PC-3 (cell line): ENCODE measurements at regions not wholly inside any gene's neighbourhood (a gene's known extent, or its start where the extent isn't known, plus 50 kb on each side); places are given as distances from the start of the nearest gene placed in this dataset.
A peak's percentile ranks its signal among the peaks of the same experiment; 100 is the strongest.

Experiments used
- ATAC-seq: fragments of 200-7000 bp; cut with Tn5 transposase; 2 replicates; pipeline ENCODE4 v1.9.1; 2020; ENCODE audit warnings: mild to moderate bottlenecking, moderate library complexity
- BruUV-seq: library from RNA; stranded (reverse); fragments of 400-500 nt; replicated peaks from 2 replicates; lab custom pipeline; 2021; lab: Mats Ljungman, UMichigan
- CTCF ChIA-PET: fragments of 300-600 bp; sonication (Branson Sonifier 250); formaldehyde crosslinking; loops from one replicate; lab custom pipeline; 2022; ENCODE audit warnings: antibody characterized with exemption; lab: Charles Lee
- POLR2A ChIA-PET: fragments of 300-600 bp; sonication (Branson Sonifier 250); formaldehyde crosslinking; loops from one replicate; lab custom pipeline; 2022; ENCODE audit warnings: antibody characterized with exemption; ENCODE audit not compliant: unreplicated experiment; lab: Charles Lee
- DNase-seq: peaks from one replicate; pipeline ENCODE4 v3.0.0-alpha.2; 2015
- H2AFZ ChIP-seq: fragments of 300-600 bp; sonication (generic); 2 replicates; pipeline ENCODE4 v1.6.0; 2016; ENCODE audit warnings: antibody characterized with exemption, low read length
- H3F3A ChIP-seq: fragments of 300-600 bp; sonication (generic); one replicate; pipeline ENCODE4 v1.6.0; 2017; ENCODE audit warnings: antibody characterized with exemption, low read length, control low read depth, mild to moderate bottlenecking; ENCODE audit not compliant: unreplicated experiment
- H3K27ac ChIP-seq: fragments of 300-600 bp; sonication (generic); 2 replicates; pipeline ENCODE4 v1.5.1; 2016; ENCODE audit warnings: mild to moderate bottlenecking, low read length
- H3K27me3 ChIP-seq: fragments of 300-600 bp; sonication (generic); 2 replicates; pipeline ENCODE4 v1.6.1; 2016; ENCODE audit warnings: low read length, mixed read lengths
- H3K36me3 ChIP-seq: fragments of 300-600 bp; sonication (generic); 2 replicates; pipeline ENCODE4 v1.6.1; 2016; ENCODE audit warnings: low read depth, mixed run types, low read length, mixed read lengths
- H3K4me1 ChIP-seq: fragments of 300-600 bp; sonication (generic); 2 replicates; pipeline ENCODE4 v1.5.1; 2016; ENCODE audit warnings: low read length; ENCODE audit not compliant: insufficient read depth
- H3K4me2 ChIP-seq: fragments of 300-600 bp; sonication (generic); 2 replicates; pipeline ENCODE4 v1.6.0; 2016; ENCODE audit warnings: low read length
- H3K4me3 ChIP-seq: fragments of 300-600 bp; sonication (generic); 2 replicates; pipeline ENCODE4 v1.5.1; 2016; ENCODE audit warnings: mild to moderate bottlenecking, low read length, mixed read lengths
- H3K79me2 ChIP-seq: fragments of 300-600 bp; sonication (generic); 2 replicates; pipeline ENCODE4 v1.6.1; 2017; ENCODE audit warnings: low read length, mixed read lengths
- H3K9ac ChIP-seq: fragments of 300-600 bp; sonication (generic); 2 replicates; pipeline ENCODE4 v1.6.0; 2016; ENCODE audit warnings: mild to moderate bottlenecking, low read length
- H3K9me2 ChIP-seq: fragments of 300-600 bp; sonication (generic); replicated peaks from 2 replicates; pipeline ENCODE4 v1.6.1; 2016; ENCODE audit warnings: mixed run types, low read length, mixed read lengths
- H3K9me3 ChIP-seq: fragments of 300-600 bp; sonication (generic); 2 replicates; pipeline ENCODE4 v1.6.1; 2016; ENCODE audit warnings: low read length, mixed read lengths
- H4K20me1 ChIP-seq: fragments of 300-600 bp; sonication (generic); 2 replicates; pipeline ENCODE4 v1.6.1; 2016; ENCODE audit warnings: low read length, mixed read lengths
- EZH2 ChIP-seq: fragments of 300-600 bp; sonication (generic); IDR thresholded peaks from one replicate; pipeline ENCODE4 v1.6.1; 2017; ENCODE audit warnings: antibody characterized with exemption, mild to moderate bottlenecking, low read length; ENCODE audit not compliant: unreplicated experiment
- EZH2phosphoT487 ChIP-seq: fragments of 300-600 bp; sonication (generic); IDR thresholded peaks from 2 replicates; pipeline ENCODE4 v1.6.1; 2018; ENCODE audit warnings: mild to moderate bottlenecking, antibody characterized with exemption, low read length, borderline replicate concordance
- intact Hi-C: fragments of 100-400 bp; cut with micrococcal nuclease; formaldehyde crosslinking; loops from 2 replicates; pipeline ENCODE4 v1.9.0; 2023
- TF ChIP-seq, protein P1 (sequence below): fragments of 300-600 bp; sonication (generic); conservative IDR thresholded peaks from 2 replicates; pipeline ENCODE4 v1.5.1; 2017; ENCODE audit warnings: antibody characterized with exemption, low read depth, mild to moderate bottlenecking, low read length

DNA sequence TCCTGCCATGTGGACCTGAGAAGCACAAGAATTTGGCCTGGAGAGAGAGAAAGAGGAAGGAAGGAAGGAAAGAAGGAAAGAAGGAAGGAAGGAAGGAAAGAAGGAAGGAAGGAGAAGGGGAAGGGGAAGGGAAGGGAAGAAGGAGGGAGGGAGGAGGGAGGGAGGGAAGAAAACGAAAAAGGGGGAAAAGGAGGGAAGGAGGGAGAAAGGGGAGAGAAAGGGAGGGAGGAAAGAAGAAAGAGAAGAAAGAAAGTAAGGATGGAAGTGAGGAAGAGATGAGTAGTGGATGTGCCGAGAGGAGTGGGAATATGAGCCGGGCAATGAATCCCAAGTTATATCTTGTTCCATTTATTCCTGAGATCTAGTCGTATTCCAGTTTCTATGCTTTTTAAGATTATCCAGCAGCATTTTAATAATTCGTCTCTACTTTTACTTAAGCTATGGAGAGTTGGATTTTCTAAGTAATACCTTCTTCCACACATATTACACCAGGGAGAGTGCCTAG lies 247.8 kb downstream of the TDRD15 start:
- DNase-seq (no peak), ATAC-seq (no peak)
- Histone ChIP-seq H3F3A (no peaks in the 10 kb centered on the region), H3K9me2 (no peaks in the 10 kb centered on the region), H3K27ac (no peak overlapping the region), H3K4me1 (no peaks in the 10 kb centered on the region), H3K9ac (no peak overlapping the region), H3K79me2 (no peaks in the 10 kb centered on the region), H4K20me1 (no peaks in the 10 kb centered on the region), H3K36me3 (no peaks in the 10 kb centered on the region), H3K27me3 (no peaks in the 10 kb centered on the region), H3K9me3 (no peaks in the 10 kb centered on the region), H2AFZ (no peak overlapping the region), H3K4me2 (no peak overlapping the region), H3K4me3 (no peak overlapping the region)
- intact Hi-C loops, result no loop called here
- no TSS peak for BruUV-seq
- CTCF ChIA-PET, result no interaction called here
- POLR2A ChIA-PET, result no interaction called here
- TF ChIP-seq, protein P1, sequence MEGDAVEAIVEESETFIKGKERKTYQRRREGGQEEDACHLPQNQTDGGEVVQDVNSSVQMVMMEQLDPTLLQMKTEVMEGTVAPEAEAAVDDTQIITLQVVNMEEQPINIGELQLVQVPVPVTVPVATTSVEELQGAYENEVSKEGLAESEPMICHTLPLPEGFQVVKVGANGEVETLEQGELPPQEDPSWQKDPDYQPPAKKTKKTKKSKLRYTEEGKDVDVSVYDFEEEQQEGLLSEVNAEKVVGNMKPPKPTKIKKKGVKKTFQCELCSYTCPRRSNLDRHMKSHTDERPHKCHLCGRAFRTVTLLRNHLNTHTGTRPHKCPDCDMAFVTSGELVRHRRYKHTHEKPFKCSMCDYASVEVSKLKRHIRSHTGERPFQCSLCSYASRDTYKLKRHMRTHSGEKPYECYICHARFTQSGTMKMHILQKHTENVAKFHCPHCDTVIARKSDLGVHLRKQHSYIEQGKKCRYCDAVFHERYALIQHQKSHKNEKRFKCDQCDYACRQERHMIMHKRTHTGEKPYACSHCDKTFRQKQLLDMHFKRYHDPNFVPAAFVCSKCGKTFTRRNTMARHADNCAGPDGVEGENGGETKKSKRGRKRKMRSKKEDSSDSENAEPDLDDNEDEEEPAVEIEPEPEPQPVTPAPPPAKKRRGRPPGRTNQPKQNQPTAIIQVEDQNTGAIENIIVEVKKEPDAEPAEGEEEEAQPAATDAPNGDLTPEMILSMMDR, result no peak
- no peak for TF ChIP-seq EZH2phosphoT487

DNA sequence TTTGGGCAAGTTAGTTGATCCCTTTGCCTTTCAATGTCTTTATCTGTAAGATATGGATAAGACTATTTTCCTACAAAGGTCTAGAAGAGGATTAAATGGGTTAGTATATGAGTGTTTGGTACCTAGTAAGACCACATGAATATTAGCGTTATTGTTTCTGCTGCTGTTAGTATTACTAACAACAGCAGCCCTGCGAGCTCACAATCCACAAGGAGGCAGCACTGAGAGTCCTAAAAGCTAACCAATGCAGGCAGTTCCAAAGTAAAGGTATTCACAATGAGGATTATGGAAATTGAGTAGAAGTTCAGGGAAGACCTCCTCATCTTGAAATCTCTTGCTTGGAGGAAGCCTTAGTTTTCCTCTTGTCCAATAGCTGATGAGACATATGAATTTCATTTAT lies 248.9 kb downstream of the TDRD15 start:
- DNase-seq, result peak; percentile 17
- H3K27ac ChIP-seq, result no peak overlapping the region
- intact Hi-C loops, result no loop called here
- no peak overlapping the region for H2AFZ ChIP-seq
- ChIA-PET CTCF (no interaction called here), POLR2A (no interaction called here)
- H3K36me3 ChIP-seq, result no peaks in the 10 kb centered on the region
- no peak overlapping the region for H3K9ac ChIP-seq
- no peaks in the 10 kb centered on the region for H3K9me3 ChIP-seq
- no peaks in the 10 kb centered on the region for H3K79me2 ChIP-seq
- no peaks in the 10 kb centered on the region for H3K4me1 ChIP-seq
- no peak overlapping the region for H3K4me2 ChIP-seq
- H3K4me3 ChIP-seq, result no peak overlapping the region
- no peak for ATAC-seq
- no peaks in the 10 kb centered on the region for H3K9me2 ChIP-seq
- no TSS peak for BruUV-seq
- no peaks in the 10 kb centered on the region for H4K20me1 ChIP-seq
- no peaks in the 10 kb centered on the region for H3F3A ChIP-seq
- no peaks in the 10 kb centered on the region for H3K27me3 ChIP-seq
- no peak for TF ChIP-seq EZH2
- TF ChIP-seq, protein P1, result peak; percentile 50

DNA sequence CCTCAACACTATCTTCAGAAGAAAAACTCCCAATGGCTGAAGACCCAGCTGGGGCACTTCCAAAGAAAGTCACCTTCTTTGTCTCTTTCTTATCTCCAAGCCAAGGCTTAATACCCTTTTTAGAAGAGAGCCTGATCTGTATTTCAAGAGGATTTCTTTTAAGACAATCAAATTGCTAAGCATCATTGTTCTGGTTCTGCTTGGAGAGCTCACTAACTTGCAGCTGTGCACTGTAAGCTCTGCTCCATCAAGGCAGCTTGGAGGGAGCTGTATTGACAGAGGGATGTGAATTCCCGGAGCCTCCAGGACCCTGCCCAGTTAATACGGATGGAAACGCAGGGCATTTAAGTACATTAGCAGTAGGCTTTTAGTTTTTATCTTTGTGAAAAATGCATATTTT lies 253.1 kb downstream of the TDRD15 start:
- H3K79me2 ChIP-seq, result no peaks in the 10 kb centered on the region
- no peak overlapping the region for H3K4me3 ChIP-seq
- H3K4me2 ChIP-seq, result no peak overlapping the region
- BruUV-seq, result no TSS peak
- H3K36me3 ChIP-seq, result no peaks in the 10 kb centered on the region
- H3K9me3 ChIP-seq, result no peaks in the 10 kb centered on the region
- H3K4me1 ChIP-seq, result no peaks in the 10 kb centered on the region
- H3K9me2 ChIP-seq, result no peaks in the 10 kb centered on the region
- ATAC-seq, result no peak
- H3K27ac ChIP-seq, result no peak overlapping the region
- TF ChIP-seq EZH2phosphoT487, result no peak
- no peak for TF ChIP-seq EZH2
- TF ChIP-seq, protein P1, result no peak
- intact Hi-C loops, result no loop called here
- ChIA-PET CTCF (no interaction called here), POLR2A (no interaction called here)
- no peak for DNase-seq
- H4K20me1 ChIP-seq, result no peaks in the 10 kb centered on the region
- no peaks in the 10 kb centered on the region for H3K27me3 ChIP-seq
- no peak overlapping the region for H3K9ac ChIP-seq
- H3F3A ChIP-seq, result no peaks in the 10 kb centered on the region
- no peak overlapping the region for H2AFZ ChIP-seq
